ENCODE measurements at regions not wholly inside any gene's neighbourhood (a gene's known extent, or its start where the extent isn't known, plus 50 kb on each side); places are given as distances from the start of the nearest gene placed in this dataset.

DNA sequence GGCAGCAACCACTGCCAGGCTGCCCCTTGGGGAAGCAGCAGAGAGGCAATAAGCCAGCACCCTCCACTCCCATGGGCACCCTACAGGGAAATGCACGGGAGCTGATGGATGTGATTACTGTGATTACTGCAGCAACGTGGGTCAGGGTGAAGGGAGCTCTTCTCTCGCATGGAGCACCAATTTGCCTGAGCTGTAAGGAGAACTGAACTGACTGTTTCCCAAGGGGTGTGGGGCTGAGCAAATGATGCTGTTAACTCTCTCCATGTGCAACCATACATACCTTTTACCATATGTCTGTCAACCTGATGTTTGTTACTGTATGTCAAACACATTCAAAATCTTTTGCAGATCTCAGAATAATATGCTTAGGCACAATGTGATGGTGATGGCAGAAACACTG, 680.6 kb downstream of the SQOR start:
- TF ChIP-seq, protein P1, sequence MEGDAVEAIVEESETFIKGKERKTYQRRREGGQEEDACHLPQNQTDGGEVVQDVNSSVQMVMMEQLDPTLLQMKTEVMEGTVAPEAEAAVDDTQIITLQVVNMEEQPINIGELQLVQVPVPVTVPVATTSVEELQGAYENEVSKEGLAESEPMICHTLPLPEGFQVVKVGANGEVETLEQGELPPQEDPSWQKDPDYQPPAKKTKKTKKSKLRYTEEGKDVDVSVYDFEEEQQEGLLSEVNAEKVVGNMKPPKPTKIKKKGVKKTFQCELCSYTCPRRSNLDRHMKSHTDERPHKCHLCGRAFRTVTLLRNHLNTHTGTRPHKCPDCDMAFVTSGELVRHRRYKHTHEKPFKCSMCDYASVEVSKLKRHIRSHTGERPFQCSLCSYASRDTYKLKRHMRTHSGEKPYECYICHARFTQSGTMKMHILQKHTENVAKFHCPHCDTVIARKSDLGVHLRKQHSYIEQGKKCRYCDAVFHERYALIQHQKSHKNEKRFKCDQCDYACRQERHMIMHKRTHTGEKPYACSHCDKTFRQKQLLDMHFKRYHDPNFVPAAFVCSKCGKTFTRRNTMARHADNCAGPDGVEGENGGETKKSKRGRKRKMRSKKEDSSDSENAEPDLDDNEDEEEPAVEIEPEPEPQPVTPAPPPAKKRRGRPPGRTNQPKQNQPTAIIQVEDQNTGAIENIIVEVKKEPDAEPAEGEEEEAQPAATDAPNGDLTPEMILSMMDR (IDR thresholded peaks at IDR 0.05), result no peak
- no peak for TF ChIP-seq POLR2A (IDR thresholded peaks at IDR 0.05)
